ENCODE measurements at regions not wholly inside any gene's neighbourhood (a gene's known extent, or its start where the extent isn't known, plus 50 kb on each side); places are given as distances from the start of the nearest gene placed in this dataset.

GRCh38 chr14:38125481-38126037 lies 82.1 kb upstream of the SSTR1 start:
- DNase-seq = no peak

GRCh38 chr14:38127356-38127755 lies 80.3 kb upstream of the SSTR1 start:
- DNase-seq = no peak

GRCh38 chr14:38127784-38128183 lies 79.9 kb upstream of the SSTR1 start:
- DNase-seq = no peak

- DNase-seq = no peak
Measured at GRCh38 chr14:38128640-38129039, 79.1 kb upstream of the SSTR1 start.

- DNase-seq = no peak
Measured at GRCh38 chr14:38129192-38129591, 78.5 kb upstream of the SSTR1 start.

- DNase-seq = no peak
Measured at GRCh38 chr14:38129705-38130104, 78.0 kb upstream of the SSTR1 start.

- no peak for DNase-seq
Measured at GRCh38 chr14:38134416-38135030, 73.2 kb upstream of the SSTR1 start.

GRCh38 chr14:38135106-38135867 lies 72.4 kb upstream of the SSTR1 start:
- no peak for DNase-seq

GRCh38 chr14:38137005-38137404 lies 70.7 kb upstream of the SSTR1 start:
- DNase-seq = no peak

- DNase-seq = no peak
Measured at GRCh38 chr14:38138473-38139138, 69.1 kb upstream of the SSTR1 start.

GRCh38 chr14:38139926-38140325 lies 67.8 kb upstream of the SSTR1 start:
- DNase-seq = no peak

GRCh38 chr14:38143170-38143569 lies 64.5 kb upstream of the SSTR1 start:
- no peak for DNase-seq

- no peak for DNase-seq
Measured at GRCh38 chr14:38143659-38144505, 63.8 kb upstream of the SSTR1 start.

- DNase-seq = no peak
Measured at GRCh38 chr14:38145142-38145541, 62.6 kb upstream of the SSTR1 start.

GRCh38 chr14:38150075-38150474 lies 57.6 kb upstream of the SSTR1 start:
- DNase-seq = no peak

Measured in activated T-cell treated with anti-CD3 and anti-CD28 coated beads for 4 hours (primary cell).